DOHH2 (cell line): ENCODE measurements at regions not wholly inside any gene's neighbourhood (a gene's known extent, or its start where the extent isn't known, plus 50 kb on each side); places are given as distances from the start of the nearest gene placed in this dataset.

ENCODE experiments used
- EZH2phosphoT487 ChIP-seq: fragments of 200-600 bp; sonication (generic); IDR thresholded peaks from 2 replicates; pipeline ENCODE4 v1.6.1; 2017; ENCODE audit warnings: borderline replicate concordance, mild to moderate bottlenecking, antibody characterized with exemption, low read length, moderate library complexity, mixed read lengths
- TF ChIP-seq, protein P1 (sequence below): fragments of 200-600 bp; sonication (generic); IDR thresholded peaks from one replicate; pipeline ENCODE4 v1.5.1; 2014; ENCODE audit warnings: antibody characterized with exemption, mild to moderate bottlenecking, low read depth, low read length; ENCODE audit not compliant: poor library complexity, severe bottlenecking

DNA sequence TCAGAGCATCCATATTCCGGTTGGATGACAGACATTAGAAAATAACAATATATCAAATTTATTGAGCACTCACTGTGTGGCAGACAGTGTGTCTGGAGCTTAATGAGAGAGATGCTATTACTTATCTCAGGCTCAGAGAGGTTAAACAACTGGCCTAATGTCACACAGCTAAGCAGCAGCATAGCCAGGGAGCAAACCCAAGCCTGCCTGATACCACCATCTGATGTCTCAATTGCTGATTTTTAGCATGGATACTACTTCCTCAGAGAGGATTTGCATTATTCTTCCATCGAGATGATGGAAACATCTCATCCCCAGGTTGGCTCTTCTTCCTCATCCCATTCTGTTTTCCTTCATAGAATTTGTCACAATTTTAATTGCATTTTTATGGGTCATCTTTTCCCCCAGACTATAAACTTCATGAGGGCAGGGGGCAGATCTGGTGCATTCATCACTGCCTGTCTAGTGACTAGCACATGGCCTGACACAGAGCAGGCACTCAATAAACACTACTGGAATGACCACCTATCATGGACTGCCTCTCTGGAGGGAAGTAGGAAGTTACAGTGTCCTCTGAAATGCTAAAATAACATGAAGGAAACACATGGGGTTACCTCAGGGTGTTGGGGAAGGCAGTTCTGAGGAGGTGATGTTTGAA is 344.8 kb upstream of the CCL2 start:
- TF ChIP-seq, protein P1, sequence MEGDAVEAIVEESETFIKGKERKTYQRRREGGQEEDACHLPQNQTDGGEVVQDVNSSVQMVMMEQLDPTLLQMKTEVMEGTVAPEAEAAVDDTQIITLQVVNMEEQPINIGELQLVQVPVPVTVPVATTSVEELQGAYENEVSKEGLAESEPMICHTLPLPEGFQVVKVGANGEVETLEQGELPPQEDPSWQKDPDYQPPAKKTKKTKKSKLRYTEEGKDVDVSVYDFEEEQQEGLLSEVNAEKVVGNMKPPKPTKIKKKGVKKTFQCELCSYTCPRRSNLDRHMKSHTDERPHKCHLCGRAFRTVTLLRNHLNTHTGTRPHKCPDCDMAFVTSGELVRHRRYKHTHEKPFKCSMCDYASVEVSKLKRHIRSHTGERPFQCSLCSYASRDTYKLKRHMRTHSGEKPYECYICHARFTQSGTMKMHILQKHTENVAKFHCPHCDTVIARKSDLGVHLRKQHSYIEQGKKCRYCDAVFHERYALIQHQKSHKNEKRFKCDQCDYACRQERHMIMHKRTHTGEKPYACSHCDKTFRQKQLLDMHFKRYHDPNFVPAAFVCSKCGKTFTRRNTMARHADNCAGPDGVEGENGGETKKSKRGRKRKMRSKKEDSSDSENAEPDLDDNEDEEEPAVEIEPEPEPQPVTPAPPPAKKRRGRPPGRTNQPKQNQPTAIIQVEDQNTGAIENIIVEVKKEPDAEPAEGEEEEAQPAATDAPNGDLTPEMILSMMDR, result no peak
- no peak for TF ChIP-seq EZH2phosphoT487
